Renal pelvis (tissue), 1 donor: ENCODE measurements at regions not wholly inside any gene's neighbourhood (a gene's known extent, or its start where the extent isn't known, plus 50 kb on each side); places are given as distances from the start of the nearest gene placed in this dataset.

Experiments used
- DNase-seq: peaks from one replicate; pipeline ENCODE4 v3.0.0-alpha.2; 2013

DNA sequence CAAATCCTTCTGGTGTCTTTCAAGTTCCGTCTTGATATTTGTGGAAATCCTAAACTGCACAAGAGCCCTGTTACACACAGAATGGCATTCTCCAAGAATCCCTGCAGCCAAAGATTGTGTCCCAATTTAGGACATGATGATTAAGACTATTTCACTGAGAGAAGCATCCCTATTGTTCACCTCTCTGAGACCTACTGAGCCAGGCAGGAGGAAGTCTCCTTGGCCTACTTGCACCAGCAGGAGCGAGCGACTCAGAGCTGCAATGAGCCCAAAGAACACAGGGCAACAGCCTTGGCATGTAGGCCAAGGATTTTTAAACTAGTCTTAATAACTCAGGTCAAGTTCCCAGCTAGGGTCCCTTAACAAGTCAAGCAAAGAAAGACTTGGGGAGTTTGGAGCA lies 79.4 kb upstream of the RUNX1 start:
- no peak for DNase-seq

DNA sequence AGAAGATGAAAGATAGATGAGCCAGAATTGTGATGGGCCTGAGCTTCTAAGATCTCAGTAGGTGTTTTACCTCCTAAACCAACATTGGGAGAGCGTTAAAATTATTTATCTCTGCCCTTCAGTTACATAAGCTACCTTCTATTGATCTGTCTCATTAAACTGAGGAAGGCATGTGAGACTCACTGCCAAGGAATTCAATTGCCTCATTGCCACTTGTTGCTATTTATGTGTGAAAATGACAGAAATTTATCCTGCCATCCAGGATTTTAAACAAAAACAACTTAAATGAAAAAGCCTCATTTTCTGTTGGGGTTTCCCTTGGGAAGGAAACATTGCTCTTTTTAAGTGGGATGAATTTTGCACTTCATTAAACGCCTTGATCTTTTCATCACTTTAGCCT lies 78.7 kb upstream of the RUNX1 start:
- DNase-seq = no peak

DNA sequence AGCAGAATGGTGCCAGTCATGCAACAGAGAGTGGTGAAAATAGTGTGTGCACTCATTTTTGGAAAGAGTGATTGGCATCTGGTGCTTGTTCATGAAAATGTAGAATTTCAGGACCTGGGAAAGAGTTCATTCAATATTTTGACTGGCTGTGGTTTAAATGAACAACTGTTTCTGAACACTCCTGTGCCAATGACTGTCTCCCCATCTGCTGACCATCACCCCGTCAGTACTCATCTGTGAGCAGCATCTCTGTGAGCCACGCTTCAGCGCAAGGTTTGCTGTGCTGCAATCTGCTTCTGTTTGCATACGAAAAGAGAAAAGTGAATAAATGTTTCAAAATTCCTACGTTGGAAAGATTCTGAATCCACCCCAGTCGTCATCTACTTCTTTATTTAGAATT lies 77.9 kb upstream of the RUNX1 start:
- no peak for DNase-seq

DNA sequence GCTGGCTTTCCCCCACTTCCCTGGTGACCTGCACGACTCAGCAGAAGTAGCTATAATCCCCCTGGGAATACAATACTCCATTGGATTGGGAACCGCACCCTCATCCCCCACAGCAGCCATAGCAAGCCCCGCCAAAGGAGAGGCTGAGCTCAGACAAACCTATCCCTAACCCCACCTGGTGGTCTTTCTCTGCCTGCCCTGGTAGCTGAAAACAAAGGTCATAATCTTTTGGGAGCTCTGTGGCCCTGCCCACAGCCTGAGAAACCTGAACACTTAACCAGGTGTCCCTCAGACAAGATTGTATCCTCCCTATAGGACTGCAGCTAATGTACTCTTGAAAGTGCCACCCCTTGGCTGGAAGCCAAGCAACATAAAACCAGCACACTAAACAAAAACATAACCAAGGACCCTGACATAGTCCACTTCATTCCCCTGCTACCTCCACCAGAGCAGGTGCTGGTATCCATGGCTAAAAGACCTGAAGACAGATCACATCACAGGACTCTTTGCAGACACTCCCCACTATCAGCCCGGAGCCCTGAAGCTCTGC lies 71.6 kb upstream of the RUNX1 start:
- no peak for DNase-seq

DNA sequence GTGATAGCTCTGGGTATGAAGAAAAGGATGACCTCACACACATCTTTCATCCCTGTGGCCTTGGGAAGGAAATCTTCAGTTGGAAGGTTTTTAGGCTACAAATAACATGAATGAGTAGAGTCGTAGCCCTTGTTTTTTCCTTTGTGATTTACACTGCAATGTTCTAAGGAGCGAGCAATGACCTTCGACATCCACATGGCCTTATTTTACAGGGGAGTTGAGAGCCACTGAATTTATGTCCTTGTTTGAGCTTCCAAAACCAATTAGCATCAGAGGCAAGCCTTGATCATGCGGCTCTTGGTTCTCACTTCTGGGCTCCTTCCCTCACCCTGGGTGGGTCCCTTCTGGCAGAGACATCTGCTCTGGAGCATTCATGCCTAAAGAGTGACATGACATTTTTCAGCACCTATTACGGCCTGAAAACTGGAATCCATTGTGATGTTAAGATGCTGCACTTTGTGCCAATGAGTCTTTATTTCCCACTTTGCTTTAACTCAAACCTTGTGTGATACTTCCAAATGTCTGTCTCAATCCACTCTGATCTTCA lies 70.5 kb upstream of the RUNX1 start:
- DNase-seq = peak; percentile 46

DNA sequence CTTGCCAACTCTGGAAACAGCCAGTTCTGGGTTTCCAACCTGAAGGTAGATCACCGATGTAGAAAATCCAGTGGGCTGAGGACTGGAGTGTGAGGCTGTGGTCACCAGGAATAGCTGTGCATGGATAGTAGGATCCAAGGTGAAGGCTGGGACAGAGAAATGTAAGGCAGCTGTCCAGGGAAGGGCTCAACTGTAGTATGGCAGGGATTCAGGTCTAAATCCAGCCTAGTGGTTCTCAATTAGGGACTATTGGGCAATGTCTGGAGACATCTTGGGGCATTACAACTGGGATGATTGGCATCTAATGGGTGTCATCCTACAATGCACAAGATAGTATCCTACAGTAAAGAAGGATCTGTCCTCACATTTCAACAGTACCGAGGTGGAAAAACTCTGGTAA lies 67.7 kb upstream of the RUNX1 start:
- no peak for DNase-seq

DNA sequence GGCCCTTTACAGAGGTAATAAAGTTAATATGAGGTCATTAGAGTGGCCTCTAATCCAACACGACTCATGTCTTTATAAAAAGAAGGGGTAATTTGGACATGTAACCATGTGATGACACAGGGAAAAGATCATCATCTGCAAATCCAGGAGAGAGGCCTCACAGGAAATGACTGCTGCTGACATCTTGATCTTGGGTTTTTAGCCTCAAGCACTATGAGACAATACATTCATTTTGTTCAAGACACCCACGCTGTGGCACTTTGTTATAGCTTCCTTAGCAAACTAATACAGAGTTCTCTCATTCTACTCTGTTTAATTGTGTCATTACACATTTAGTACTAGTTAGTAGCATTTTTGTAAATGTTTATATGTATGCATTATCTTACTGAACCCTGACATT lies 64.0 kb upstream of the RUNX1 start:
- DNase-seq = no peak

DNA sequence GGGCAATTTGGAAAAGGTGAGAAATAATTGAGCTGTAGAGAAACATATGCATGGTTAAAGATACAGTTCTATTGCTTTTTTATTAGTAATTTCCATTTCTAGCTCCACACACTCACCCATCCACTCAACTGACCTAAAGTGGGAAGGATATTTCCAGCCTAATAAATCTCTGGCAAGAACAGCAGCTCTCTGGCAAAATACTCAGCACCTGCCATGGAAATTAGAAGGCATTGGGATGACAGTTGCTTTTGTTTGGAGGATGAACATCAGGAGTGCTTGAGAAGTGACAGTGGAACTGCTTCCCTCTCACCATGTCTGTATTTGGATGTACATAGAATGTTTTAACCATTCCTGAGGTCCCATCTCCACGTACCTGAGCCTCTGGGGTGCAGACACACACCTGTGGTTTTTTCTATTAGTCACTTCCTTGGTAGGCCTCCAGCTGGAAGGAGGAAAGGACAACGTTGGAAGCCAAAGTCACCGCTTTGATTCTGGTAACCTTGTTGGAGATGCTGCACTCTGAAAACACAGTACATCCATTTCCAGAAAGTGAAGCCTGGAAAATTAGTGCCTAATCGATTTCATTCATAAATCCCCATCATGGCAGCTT lies 62.3 kb upstream of the RUNX1 start:
- no peak for DNase-seq

DNA sequence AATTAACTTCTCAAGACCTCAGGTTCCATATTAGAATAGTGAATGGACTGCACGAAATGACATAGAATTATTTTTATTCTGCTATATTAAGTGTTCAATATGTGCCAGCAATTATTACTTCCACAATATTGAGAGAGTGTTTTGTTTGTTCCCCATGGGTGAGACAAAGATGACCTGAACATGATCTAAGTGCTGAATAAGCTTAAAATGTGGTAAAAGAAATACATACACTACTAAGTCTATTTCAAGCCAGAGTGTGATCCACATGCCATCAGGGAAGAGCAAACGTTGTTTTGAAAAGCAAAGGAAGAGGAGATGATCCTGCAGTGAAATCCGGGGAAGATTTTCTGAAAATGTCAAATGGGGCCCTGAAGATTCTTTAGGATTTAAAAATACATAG lies 59.8 kb upstream of the RUNX1 start:
- no peak for DNase-seq

DNA sequence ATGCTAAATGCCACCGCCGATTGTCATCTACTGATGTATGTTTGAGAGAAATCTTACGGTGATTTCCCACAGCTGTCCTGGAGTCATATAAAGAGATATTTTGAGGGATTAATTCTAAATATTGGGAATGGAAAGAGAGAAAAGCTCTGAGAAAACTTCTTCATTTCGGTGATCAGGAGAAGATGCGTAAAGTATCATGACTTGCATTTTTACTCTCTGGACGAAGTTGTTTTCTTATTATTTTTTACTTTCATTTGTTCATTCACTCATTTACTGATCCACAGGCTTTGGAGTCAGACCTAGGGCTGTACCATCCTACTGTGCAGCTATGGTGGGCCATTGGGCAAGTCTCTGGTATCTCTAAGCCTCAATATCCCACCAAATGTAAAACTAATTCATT lies 58.4 kb upstream of the RUNX1 start:
- DNase-seq = no peak

DNA sequence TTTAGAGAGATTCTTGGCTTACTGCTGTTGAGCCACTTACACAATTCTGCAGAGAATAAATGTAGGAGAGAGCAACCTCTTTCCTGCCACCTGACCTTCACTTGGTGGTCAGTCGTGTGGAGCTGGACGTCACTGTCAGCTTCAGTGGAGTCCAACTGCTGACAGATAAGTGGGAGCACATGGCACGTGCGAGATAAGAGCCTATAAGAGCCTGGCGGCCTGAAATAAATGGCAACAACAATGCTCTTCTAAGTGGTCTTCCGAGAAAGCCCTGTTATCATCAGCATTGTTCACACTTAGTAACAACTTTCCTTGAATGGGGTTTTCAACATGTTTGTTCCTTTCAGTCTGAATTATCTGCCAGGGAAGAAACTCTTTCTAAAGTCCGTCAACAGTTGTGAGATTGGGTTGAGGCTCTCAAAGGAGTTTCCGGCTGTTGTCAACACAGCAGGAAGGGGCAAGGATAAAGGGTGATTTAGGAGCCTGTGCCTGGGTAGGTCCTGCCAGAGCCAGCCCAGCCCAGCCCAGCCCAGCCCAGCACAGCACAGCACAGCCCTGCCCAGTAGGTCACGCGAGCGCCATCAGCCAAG lies 57.2 kb upstream of the RUNX1 start:
- DNase-seq = no peak

DNA sequence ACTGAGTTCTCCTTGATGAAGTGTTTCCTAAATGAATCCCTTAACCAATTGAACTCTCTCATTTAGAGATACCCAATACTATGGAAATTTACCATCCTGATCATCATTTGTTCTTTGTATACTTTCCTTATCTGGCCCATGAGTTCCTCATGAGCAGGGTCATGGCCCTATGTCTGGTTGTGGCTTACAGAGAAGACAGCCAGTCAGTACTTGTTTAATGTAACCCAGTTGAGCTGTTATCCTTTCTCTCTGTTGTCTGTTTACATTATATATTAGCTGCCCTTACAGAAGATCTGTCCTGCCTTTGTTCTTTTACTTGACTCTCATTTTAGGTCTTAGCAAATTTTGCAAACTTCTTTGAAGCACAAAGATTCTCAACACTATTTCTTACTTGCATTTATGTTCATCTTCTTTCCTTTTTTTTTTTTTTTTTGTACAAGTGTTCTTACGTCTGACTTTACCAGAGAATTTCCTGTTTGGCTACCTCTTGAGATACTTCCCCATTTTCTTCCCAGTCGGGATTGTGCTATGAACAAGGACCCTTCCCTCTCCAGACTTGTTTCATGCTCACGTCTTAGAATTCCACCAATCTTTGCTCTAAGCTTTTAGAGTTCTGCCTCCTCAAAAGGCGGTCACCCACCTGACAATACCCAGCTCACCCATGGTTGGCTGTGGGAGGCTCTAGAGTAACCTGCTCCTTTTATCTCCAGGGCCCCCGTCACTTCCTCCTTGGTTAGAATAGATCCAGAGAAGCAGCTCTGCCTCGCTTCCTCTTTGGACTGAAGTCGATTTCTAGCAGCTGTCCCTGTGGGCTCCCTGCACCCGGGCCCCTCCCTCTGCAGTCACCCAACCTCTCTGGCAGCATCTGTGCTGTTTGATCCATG lies 53.6 kb upstream of the RUNX1 start:
- no peak for DNase-seq

DNA sequence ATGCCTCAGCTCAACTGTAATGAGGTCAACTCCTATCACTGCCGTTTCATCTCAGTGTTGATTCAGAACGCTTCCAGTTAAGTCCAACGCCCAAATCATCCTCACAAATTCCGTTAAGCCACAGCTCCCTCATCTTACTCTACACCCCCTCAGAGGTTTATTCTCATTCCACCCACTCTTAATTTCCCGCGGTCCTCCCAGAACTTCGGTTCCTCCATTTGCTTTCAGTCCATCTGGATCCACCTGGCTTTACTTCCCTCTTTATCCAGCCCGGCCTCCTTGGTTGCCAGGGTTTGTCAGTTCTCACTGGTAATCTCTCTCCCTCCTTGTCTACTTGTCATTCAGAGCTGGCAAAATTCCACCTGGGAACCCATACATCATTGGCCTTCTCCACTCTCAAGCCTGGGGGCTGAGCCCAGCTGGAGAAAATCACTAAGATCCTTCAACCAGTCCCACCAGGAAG lies 51.3 kb upstream of the RUNX1 start:
- DNase-seq = no peak

DNA sequence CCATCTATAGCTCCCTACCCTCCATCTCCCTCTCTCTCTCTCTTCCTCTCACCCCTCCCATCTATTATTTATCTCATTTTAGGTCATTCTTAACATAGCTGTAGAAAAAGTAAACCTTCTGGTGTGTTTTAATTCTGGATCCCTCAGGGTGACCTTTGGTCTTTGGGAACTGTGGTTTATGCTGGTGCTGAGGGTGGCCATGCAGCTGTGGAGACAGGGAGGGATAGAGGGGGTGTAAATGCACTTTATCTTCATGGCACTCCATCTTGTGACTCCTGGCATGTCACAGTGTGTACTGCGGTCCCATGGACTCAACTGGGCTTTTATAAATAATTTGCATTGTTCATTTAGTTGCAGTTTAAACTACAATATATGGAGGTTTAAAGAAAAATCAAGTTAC lies 50.2 kb upstream of the RUNX1 start:
- DNase-seq = no peak
